Activated CD4-positive, CD25-positive, alpha-beta regulatory T cell treated with anti-CD3 and anti-CD28 coated beads, Interleukin-2, amount 50 U/mL, for 72 hours (primary cell): ENCODE measurements at regions not wholly inside any gene's neighbourhood (a gene's known extent, or its start where the extent isn't known, plus 50 kb on each side); places are given as distances from the start of the nearest gene placed in this dataset.

ENCODE experiments used
- DNase-seq: peaks from one replicate; pipeline ENCODE4 v3.0.0; 2021

DNA sequence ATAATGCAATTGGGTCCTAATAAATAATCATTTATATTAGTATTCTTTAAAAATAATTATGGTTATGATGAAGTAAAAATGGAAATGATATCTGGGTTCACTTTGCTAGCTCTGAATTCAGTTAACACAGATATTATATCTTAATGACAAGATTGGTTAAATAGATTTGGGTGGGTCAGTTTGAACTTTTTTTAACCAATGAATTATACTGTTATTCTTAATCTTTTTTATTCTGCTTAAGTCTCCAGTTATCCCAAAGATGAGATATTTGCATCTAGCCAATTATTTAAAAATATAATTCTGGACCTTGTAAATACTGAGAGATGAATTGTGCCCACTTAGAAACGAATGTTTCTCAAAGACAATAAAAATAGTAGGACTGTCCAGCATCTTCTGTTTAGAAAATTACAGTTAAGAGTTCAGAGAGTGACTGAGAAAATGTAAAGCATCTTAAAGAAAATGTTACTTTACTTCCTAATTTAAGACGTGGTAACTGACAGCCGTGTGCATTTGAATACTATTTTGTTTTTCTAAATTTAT is 345.2 kb downstream of the USP25 start:
- no peak for DNase-seq

DNA sequence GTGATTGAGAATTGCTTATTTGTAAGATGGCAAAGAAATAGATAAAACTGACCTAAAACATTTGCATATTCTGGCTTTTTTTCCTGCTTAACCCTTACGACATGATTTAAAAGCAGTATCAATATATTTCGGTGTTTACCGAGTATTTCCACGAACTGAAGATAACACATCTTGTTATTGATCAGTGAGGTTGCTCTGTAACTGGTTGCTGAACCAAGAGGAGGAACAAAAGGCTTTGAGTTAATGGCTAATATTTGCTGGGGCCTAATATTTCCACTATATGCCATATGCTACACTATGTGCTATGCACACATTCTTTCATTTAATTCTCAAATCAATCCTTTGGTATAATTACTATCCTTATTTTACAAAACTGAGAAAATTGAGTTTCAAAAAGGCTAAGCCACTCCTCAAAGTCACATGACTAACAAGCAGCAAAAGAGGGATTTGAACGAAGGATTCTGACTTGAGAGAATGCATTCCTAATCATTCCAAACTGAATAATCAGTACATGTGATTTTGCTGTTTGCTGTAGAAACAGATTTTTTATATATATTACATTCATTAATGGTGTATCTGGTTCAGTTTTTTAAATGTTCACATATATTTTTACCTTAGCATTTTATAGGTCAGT is 346.0 kb downstream of the USP25 start:
- DNase-seq = no peak

- DNase-seq = no peak
These were observed 346.7 kb downstream of the USP25 start for GRCh38 chr21:16076465-16076864.

GRCh38 chr21:16078382-16078781 is 348.6 kb downstream of the USP25 start:
- DNase-seq = no peak

- DNase-seq = no peak
These were observed 350.0 kb downstream of the USP25 start for GRCh38 chr21:16079830-16080229.

DNA sequence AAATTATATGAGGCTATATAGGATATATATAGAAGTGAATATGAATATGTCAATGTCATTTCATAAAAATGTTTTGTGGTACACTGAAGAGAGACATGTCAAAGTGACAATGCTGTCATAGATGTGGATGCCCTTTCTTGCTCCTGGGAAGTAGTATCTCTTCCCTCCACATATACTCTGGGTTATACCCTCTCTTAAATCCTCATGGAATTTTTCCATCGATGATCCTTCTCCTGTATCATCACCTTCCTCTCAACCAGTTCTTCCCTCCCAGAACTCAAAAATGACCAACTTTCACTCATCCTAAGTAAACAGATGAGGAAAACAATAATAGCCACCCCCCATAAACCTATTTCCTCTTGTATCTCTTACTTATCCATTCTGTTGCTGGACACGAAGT is 351.5 kb downstream of the USP25 start:
- DNase-seq = no peak

DNA sequence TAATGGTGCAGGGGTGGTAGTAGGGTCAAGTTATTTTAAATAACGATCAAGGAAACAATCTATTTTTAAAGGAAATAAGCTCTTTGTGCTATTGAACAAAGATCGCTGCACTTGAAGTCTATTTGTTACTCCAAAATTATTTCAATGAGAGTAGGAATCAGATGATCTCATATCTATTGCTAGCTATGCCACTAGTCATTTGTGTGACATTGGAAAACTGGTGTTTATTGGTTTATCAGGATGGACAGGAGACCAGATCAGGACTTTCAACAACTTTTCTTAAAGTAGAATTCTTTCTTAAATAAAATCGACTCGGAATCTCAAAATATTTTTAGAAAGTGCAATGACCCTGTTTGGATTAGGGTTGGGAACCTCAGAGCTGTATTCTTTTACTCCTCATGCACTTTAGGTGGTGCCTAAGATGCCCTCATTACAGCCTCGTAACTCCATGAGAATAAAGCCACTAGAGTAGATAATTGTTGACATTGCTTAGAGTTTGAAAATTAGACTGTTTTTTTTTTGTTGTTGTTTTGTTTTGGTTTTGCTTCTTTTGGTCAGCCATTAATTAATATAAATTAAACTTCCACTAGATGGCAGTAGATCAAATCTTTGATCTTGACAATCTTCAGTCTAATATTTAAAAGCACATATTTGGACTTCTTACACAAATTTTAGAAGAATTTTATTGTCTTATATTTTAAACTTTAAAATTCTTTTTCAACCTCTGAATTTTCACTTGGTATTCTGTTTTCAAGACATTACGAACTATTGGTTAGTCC is 352.4 kb downstream of the USP25 start:
- no peak for DNase-seq

- no peak for DNase-seq
These were observed 355.1 kb downstream of the USP25 start for GRCh38 chr21:16084776-16085364.

GRCh38 chr21:16085421-16085820 is 355.6 kb downstream of the USP25 start:
- no peak for DNase-seq

DNA sequence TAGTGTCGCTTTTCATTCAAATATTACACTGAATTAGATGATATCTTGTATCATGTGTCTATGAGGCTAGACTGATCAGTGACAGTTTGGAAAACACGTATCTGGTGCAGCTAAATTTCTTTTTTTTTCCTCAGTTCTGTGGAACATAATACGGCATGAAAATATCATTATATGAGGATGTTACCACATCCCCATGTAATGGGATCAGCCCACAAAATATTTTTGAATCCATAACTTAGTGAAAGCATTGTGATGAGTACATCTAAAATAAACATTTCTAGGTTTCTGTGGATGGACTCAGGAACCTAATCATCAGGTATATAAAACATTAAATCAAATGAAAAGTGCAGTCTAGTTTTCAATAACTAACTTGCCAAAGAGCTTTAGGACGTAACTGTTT is 356.3 kb downstream of the USP25 start:
- no peak for DNase-seq

DNA sequence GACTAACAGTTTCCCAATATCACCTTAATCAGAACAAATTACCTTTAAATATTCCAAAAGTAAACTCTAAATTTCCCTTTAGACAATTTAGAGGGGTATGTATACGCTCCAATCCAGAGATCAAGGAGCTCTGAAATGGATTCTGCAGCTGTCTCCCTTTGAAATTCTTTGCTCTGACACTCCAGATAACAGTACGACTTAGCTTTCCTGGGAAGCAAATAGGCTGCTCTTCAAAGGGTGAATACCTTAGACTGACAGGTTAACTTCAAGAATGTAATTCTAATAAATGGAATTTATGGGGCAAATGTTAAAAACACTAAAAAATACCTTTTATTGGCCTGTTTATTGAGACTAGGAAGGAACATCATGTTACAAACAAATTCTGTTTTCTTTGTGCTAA is 357.2 kb downstream of the USP25 start:
- no peak for DNase-seq

DNA sequence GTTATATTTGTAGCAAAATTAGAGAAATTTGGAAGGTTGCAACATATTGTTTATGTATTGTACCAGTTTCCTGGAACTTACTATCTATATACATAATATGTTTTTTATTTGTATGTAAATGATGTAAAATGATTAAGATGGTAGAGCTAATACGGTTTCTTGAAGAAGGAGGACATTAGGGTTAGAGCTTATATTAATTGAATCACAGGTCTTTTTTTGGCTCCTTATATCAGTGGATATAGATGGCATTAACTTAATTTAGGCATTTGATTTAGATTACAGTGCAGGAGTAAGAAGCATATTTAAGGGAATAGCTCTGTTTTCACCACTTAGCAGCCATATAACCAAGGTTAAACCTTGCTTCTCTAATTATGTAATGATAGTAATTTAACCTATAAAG is 357.7 kb downstream of the USP25 start:
- no peak for DNase-seq

GRCh38 chr21:16088056-16088455 is 358.3 kb downstream of the USP25 start:
- no peak for DNase-seq

DNA sequence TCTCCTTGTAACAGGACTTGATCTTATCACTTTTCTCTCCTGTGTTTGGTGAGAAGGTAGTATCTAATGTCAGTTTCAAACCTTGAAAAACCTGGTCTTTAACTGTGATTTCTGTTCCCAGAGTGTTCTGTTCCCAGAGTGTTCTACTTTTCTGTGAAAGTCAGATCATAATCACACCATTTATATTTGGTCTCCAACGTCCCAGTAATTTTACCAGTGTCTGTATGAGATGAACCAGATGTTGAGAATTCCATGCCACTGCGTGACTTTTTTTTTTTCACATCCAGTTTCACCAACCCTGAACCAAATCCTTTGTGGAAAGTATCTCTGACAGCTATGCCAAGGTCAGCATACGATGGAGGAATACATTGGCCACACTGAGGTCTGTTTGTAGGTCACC is 365.2 kb downstream of the USP25 start:
- no peak for DNase-seq

DNA sequence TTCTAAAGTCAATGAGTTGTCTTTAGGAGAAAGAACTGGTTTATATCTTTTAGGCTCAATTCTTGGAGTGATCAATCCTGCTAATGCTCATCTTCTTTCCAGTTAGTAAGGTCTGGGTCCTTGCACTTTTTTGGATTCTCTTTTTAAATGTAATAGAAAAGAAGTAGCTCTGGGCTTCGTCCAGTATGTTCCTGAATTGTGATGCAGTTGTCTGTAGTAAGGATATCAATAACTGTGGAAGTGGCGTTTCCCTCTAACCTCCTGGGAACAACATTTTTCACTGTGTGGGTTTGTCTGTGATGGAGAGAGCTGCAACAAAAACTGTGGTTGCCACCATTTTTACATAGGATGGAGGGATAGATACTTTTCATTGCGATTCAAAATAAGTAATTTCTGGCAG is 367.2 kb downstream of the USP25 start:
- DNase-seq = no peak

DNA sequence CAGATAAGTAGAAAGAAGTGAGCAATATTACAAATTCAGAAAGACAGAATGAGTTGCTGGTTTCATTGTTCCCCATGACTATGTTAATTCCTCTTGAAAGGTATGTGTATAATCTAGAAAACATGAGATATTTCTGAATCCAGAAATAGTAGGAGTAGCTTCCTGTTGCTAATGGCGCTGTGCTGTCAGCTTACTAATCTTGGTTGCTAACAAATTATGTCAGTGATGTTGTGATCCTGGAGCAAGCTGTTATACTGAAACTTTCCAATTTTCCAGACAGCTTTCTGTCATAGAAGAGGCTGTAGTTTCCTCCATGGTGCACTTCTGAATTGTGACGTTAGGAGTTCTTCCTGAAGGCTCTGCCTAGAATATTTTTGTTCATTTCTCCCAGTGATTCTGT is 372.3 kb downstream of the USP25 start:
- no peak for DNase-seq

DNA sequence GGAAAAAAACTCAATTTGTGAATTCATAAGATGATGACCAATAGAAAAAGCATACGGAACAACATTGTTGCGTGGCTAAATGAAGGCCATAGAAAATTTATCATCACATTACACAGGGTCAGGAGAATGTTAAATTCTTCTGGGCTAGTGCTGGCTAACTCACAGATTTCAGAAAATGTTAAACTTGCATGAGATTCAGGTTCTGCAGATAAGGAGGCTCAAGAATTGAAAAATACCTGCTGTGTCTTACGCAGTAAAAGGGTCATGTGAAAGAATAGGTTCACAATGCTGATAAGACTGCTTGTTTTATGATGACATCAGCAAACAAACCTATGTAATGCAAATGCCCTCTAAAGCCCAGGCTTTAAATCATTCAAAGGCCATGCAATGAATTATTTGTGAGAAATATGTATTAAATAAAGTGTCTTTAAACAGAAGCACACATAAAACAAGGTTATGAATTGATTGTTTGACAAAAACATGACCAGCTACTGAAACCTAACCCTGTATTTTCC is 378.8 kb downstream of the USP25 start:
- no peak for DNase-seq

DNA sequence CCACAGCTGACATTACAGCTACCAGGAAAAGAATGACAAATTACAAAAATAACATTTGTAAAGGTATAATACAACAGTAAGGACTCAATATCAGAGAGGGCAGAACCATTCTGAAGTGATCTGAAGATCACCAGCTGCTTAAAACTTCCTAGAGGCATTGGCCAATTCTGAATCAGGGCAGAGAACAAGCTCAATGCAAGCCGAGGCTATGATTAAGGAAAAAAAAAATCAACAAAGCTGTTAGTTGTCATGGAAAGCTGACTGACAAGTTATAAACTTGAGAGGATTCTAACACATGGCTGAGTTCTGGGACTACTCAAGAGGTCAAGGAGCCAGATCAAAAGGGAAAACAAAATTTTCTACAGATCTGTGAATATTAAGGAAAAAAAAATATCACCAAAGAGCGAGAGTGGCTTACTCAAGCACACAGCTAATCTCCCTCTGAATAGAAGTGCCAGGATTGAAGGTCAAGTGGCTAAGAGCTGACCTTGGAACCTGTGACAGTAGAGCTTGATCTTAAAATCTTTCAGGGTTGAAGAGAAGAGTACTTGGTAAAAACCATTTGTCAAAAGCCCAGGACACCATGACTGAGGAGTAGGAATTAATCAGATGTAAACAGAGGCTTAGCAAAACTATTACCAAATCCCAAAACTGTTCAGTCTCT is 383.4 kb downstream of the USP25 start:
- no peak for DNase-seq

- DNase-seq = no peak
These were observed 385.7 kb downstream of the USP25 start for GRCh38 chr21:16115461-16115860.

GRCh38 chr21:16116069-16116468 is 386.3 kb downstream of the USP25 start:
- DNase-seq = no peak

DNA sequence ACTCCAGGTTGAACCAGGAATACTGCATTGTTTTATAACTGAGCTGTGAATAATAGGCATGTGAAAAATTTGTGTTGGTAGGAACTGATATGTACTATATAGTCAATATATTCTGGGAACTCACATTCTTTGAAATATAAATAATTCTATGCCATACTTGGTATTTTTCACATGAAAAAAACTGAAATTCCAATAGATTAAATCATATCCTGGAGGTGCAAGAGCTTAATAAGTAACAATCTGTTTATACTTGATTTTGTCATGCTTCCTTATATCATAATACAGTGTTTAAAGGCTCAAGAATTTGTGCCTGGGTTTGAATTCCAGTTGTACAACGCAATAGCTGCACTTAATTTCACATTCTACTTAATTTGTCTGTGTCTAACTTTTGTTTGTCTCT is 387.0 kb downstream of the USP25 start:
- no peak for DNase-seq

- DNase-seq = no peak
These were observed 387.5 kb downstream of the USP25 start for GRCh38 chr21:16117331-16117730.

DNA sequence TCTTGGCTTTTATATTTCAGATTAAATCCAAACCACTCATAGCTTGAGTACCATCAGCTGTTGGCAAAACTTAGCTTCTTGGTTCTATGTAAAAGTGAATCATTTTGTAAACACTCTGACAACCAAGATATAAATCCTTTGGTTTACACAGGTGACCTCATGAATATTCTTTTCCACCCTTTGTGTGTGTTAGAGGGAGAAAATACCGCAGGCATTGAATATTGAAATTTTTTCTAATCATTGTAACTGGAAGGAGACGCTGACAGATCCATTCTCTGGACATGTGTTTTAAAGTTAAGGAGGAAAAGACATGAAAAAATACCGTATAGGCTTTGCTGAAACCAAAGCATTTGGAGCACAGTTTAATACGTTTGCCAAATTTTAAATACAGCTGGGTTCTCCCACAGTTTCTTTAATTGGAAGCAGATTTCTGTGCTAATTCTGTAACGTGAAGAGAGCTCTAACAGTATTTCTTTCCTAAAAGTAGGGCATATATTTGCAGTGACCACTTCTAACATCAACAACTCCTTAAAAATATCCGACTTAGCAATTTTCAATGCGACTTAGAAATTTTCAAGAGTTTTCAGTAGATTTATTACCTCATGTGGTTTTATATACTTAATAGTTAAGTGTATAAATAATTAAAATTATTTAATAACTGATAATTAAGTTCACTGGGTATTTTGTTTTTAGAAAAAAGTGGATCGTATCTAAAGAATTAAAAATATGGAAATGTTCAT is 388.2 kb downstream of the USP25 start:
- DNase-seq = no peak
